Ishikawa (cell line): ENCODE measurements at regions not wholly inside any gene's neighbourhood (a gene's known extent, or its start where the extent isn't known, plus 50 kb on each side); places are given as distances from the start of the nearest gene placed in this dataset.

ENCODE experiments used
- YY1 ChIP-seq: IDR thresholded peaks from 2 replicates; pipeline ENCODE4 v1.6.1; 2012; ENCODE audit warnings: low read depth
- TF ChIP-seq, protein P1 (sequence below): IDR thresholded peaks from 2 replicates; pipeline ENCODE4 v1.6.1; 2012; ENCODE audit warnings: low read depth, mild to moderate bottlenecking

DNA sequence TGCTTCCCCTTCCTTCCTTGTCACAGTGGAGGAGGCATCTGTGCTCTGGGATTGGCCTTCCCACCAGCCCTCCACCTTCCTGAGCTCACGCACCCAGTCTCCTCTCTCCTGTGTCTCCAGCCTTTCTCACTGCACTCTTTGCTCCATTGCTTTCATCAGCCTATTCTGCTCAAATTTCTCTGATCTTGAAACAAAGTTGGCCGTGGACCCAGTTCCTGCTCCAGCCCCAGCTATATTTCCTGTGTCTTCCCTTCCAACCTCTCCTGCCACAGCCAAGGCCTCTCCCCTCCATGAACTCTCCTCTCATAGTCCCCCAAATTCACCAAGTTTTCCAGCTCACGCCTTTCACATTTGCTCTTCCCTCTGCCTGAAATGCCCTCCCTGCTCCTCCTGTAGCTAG is 226.6 kb upstream of the AGAP1 start:
- TF ChIP-seq, protein P1, sequence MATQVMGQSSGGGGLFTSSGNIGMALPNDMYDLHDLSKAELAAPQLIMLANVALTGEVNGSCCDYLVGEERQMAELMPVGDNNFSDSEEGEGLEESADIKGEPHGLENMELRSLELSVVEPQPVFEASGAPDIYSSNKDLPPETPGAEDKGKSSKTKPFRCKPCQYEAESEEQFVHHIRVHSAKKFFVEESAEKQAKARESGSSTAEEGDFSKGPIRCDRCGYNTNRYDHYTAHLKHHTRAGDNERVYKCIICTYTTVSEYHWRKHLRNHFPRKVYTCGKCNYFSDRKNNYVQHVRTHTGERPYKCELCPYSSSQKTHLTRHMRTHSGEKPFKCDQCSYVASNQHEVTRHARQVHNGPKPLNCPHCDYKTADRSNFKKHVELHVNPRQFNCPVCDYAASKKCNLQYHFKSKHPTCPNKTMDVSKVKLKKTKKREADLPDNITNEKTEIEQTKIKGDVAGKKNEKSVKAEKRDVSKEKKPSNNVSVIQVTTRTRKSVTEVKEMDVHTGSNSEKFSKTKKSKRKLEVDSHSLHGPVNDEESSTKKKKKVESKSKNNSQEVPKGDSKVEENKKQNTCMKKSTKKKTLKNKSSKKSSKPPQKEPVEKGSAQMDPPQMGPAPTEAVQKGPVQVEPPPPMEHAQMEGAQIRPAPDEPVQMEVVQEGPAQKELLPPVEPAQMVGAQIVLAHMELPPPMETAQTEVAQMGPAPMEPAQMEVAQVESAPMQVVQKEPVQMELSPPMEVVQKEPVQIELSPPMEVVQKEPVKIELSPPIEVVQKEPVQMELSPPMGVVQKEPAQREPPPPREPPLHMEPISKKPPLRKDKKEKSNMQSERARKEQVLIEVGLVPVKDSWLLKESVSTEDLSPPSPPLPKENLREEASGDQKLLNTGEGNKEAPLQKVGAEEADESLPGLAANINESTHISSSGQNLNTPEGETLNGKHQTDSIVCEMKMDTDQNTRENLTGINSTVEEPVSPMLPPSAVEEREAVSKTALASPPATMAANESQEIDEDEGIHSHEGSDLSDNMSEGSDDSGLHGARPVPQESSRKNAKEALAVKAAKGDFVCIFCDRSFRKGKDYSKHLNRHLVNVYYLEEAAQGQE = no peak
- TF ChIP-seq YY1 = no peak
